OCI-LY3 (cell line): ENCODE measurements at regions not wholly inside any gene's neighbourhood (a gene's known extent, or its start where the extent isn't known, plus 50 kb on each side); places are given as distances from the start of the nearest gene placed in this dataset.

Experiments used
- EZH2phosphoT487 ChIP-seq: fragments of 200-600 bp; shearing (Covaris generic); IDR thresholded peaks from 2 replicates; pipeline ENCODE4 v1.6.1; 2018; ENCODE audit warnings: antibody characterized with exemption, mixed run types, low read depth
- TF ChIP-seq, protein P1 (sequence below): fragments of 200-600, 300-600 bp; sonication (generic); IDR thresholded peaks from 2 replicates; pipeline ENCODE4 v1.5.1; 2014; ENCODE audit warnings: antibody characterized with exemption, low read length, low read depth

DNA sequence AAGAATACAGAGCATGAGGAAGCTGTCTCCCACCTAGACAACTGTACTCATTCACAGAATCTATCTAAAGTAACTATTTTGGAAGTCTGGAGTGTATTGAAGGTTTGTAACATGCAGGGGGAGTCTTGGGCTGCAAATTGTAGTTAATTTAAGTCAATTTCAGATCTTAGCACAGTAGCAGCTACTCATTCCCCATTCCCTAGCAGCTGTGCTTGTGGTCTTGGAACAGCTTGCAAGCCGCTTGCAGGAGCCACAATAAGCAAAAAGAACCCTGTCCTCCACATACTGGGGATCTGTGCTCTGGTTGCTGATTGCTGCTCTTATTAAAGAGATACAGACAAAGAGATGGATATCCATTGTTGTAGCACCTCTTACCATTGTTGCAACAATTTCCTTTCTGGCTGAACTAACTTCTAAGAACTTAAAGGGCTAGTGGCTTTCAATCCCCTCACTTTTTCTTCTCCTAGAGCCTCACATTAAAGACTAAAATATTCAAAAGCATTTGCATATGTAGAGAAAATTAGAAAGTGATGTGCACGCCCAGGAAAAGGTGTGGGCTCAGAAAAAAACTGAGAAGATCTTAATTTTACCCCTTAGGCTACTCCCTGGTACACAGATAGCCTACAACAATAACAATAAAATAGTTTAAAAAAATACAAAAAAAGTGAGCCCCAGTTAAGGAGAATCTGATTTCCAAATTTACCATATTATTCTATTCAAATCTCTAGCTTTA is 1775.1 kb upstream of the PIK3C3 start:
- TF ChIP-seq, protein P1, sequence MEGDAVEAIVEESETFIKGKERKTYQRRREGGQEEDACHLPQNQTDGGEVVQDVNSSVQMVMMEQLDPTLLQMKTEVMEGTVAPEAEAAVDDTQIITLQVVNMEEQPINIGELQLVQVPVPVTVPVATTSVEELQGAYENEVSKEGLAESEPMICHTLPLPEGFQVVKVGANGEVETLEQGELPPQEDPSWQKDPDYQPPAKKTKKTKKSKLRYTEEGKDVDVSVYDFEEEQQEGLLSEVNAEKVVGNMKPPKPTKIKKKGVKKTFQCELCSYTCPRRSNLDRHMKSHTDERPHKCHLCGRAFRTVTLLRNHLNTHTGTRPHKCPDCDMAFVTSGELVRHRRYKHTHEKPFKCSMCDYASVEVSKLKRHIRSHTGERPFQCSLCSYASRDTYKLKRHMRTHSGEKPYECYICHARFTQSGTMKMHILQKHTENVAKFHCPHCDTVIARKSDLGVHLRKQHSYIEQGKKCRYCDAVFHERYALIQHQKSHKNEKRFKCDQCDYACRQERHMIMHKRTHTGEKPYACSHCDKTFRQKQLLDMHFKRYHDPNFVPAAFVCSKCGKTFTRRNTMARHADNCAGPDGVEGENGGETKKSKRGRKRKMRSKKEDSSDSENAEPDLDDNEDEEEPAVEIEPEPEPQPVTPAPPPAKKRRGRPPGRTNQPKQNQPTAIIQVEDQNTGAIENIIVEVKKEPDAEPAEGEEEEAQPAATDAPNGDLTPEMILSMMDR, result peak; percentile 18
- no peak for TF ChIP-seq EZH2phosphoT487
